ENCODE measurements at regions not wholly inside any gene's neighbourhood (a gene's known extent, or its start where the extent isn't known, plus 50 kb on each side); places are given as distances from the start of the nearest gene placed in this dataset.
A peak's percentile ranks its signal among the peaks of the same experiment; 100 is the strongest.

DNA sequence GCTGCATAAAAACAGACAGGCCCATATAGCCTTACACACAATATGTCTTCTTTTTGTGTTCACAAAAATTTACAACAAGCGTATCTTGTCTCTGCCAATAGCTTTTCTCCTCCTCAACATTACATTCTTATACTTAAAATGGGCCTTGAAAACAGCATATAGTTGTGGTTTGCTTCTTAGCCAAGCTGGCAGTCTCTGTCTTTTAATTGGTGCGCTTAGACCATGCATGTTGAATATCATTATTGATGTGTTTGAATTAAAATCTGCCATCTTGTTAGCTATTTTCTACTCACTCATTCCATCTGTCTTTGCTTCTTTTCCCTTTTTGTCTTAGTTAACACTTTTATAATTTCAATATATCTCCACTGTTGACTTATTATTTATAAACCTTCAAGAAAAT lies 76.4 kb downstream of the ING1 start:
- H3K4me1 ChIP-seq = no peaks in the 10 kb centered on the region
- no peak overlapping the region for H3K9ac ChIP-seq
- peaks cover 48 to 60% (median 57%) of the 10 kb centered on the region in 11 experiments for H3K9me3 ChIP-seq (replicated peaks in 1 of 11)
- TF ChIP-seq Cebpa-rat (IDR thresholded peaks at IDR 0.05) = no peak
- no peaks in the 10 kb centered on the region for H4K20me1 ChIP-seq
- H3K4me2 ChIP-seq = no peak overlapping the region
- no peak overlapping the region for H3K4me3 ChIP-seq
- no peaks in the 10 kb centered on the region for H3K27me3 ChIP-seq
- no peak overlapping the region for H3K27ac ChIP-seq
- peaks cover 0 to 9% (median 0%) of the 10 kb centered on the region in 11 experiments; a peak in 6 of 22 replicates for H3K36me3 ChIP-seq

DNA sequence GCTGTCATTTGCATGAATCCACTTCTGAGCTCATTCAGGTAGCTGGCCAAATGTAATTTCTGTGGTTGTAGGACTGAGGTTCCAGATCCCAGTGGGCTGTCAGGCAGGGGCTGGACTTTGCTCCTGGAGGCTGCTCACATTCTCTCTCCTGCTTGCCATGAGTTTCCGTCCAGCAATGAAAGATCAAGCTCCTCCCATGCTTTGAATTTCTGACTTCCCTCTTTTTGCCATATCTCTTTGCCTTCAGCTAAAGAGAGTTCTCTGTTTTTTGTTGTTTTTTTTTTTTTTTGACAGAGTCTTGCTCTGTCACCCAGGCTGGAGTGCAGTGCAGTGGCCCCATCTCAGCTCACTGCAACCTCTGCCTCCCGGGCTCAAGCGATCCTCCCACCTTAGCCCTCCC lies 76.9 kb downstream of the ING1 start:
- peaks cover 51 to 59% (median 56%) of the 10 kb centered on the region in 11 experiments for H3K9me3 ChIP-seq (replicated peaks in 1 of 11)

DNA sequence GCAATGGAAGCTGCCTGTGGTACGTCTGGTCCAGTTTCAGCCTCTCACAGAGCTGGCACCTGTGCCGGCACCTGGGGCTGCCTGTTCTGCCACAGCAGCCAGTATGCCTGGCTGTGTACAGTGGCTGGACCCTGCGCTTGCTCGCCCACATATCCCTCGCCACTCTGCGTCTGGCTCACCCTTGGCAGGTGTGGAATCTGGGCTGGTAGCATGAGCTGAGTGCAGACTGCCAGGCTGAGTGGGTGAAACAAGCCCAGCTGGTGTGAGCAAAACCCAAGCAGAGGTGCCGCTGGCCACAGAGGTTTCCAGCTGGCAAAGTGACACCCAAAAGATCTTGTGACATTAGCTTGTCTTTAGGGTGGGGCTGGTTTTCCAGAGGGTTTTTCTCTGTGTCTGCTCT lies 80.7 kb downstream of the ING1 start:
- H3K9ac ChIP-seq = no peak overlapping the region
- H3K27ac ChIP-seq = no peak overlapping the region
- no peak for TF ChIP-seq Cebpa-rat (IDR thresholded peaks at IDR 0.05)
- 0 out of 20 replicates have a peak, but pooled peaks cover 0 to under 1% (median 0%) of the 10 kb centered on the region in 10 experiments for H3K4me1 ChIP-seq
- H3K27me3 ChIP-seq = no peaks in the 10 kb centered on the region
- no peaks in the 10 kb centered on the region for H4K20me1 ChIP-seq
- peaks cover 0 to 9% (median 0%) of the 10 kb centered on the region in 11 experiments; a peak in 6 of 22 replicates for H3K36me3 ChIP-seq
- H3K4me2 ChIP-seq = no peak overlapping the region
- peaks cover 51 to 56% (median 54%) of the 10 kb centered on the region in 11 experiments for H3K9me3 ChIP-seq (replicated peaks in 1 of 11)
- H3K4me3 ChIP-seq = no peak overlapping the region

More for the DNA sequence above, 76.9 kb downstream of the ING1 start:
- Histone ChIP-seq H3K4me1 (no peaks in the 10 kb centered on the region), H3K27me3 (no peaks in the 10 kb centered on the region), H3K9ac (no peak overlapping the region), H3K36me3 (peaks cover 0 to 9% (median 0%) of the 10 kb centered on the region in 11 experiments; a peak in 6 of 22 replicates), H3K4me2 (no peak overlapping the region), H3K27ac (no peak overlapping the region), H3K4me3 (no peak overlapping the region), H4K20me1 (no peaks in the 10 kb centered on the region)
- no peak for TF ChIP-seq Cebpa-rat (IDR thresholded peaks at IDR 0.05)

DNA sequence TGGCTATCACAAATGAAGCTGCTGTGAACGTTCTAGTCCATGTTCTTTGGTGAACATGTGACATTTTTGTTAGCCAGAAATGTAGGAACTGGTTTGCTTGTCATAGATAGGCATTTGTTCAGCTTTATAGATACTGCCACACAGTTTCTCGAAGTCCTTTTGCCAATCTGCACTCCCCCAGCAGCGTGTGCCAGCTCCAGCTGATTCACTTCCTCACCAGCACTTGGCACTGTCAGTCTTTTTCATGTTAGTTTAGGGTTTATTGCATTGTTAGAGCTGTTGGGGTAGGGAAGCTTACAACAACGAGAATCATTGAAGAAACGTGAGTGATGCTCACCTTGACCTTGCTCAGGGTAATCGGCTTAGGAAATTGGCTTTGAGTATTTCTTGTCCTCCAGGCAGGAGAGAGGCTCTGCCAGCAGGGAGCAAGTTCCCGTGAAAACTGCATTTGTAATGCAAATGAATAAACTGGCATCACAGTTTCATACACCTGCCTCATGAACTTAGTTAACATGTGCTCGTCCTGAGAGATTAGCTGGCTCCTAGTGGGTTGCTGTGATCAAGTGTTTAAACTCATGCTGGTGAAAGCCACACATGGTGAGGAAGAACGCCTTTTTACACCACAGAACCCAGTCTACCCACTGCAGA lies 83.9 kb downstream of the ING1 start:
- Histone ChIP-seq H3K27ac (no peak overlapping the region), H3K36me3 (peaks cover 0 to 9% (median 0%) of the 10 kb centered on the region in 11 experiments; a peak in 6 of 22 replicates), H3K4me1 (peaks cover 0 to 18% (median 6%) of the 10 kb centered on the region in 10 experiments; a peak in 12 of 20 replicates), H3K9me3 (replicated peaks in 1 of 11) (peaks cover 28 to 30% (median 29%) of the 10 kb centered on the region in 11 experiments), H3K27me3 (no peaks in the 10 kb centered on the region), H4K20me1 (no peaks in the 10 kb centered on the region), H3K4me3 (no peak overlapping the region), H3K9ac (no peak overlapping the region), H3K4me2 (no peak overlapping the region)
- TF ChIP-seq Cebpa-rat (IDR thresholded peaks at IDR 0.05) = no peak

DNA sequence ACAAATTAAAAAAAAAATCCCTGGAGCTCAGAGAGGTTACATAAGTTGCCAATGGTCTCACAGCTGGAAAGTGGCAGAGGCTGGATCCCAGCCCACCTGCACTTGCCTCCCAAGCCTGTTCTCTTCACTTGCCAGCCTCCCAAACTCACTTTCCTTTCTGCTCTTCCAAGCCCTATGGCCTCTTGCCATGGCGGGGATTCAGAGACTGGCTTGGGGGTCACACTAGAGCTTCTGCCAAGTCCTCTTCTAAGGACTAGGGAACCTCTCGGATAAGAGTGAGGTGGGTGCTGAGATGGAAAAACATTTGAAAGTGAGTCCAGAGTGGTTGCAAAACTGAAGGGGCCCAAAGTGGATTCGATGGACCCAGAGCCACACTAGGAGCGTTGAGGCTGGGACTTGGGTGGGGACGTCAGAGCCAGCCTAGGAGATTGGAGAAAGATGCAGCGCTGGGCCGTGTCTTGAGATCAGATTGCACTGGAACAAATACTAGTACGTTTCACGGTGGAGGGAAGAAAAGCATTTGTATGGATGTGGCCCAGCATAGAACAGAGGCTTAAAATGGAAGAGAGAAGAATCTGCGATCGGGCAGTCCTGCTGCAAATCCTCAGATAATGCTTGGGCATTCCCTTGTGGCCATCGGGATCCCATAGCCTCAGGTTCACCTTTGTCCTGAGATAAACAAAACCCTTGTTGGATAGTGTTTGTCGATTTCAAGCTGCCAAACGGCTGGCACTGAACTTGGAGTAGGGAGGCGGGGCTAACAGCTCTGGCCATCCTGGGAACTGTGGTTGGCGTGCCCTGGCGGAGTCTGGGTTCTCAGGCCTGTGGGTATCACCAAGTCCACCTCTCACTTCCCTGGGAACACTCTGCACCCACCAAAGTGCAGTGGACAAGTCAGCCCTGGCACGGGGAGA lies 84.8 kb downstream of the ING1 start:
- H4K20me1 ChIP-seq = no peaks in the 10 kb centered on the region
- peaks cover 19 to 20% (median 19%) of the 10 kb centered on the region in 11 experiments for H3K9me3 ChIP-seq (replicated peaks in 1 of 11)
- H3K4me1 ChIP-seq = peaks cover 0 to 24% (median 6%) of the 10 kb centered on the region in 10 experiments; a peak in 12 of 20 replicates
- H3K27me3 ChIP-seq = no peaks in the 10 kb centered on the region
- TF ChIP-seq Cebpa-rat (IDR thresholded peaks at IDR 0.05) = no peak
- H3K9ac ChIP-seq = no peak overlapping the region
- no peak overlapping the region for H3K4me2 ChIP-seq
- H3K27ac ChIP-seq = no peak overlapping the region
- H3K4me3 ChIP-seq = no peak overlapping the region
- peaks cover 0 to 4% (median 0%) of the 10 kb centered on the region in 11 experiments; a peak in 6 of 22 replicates for H3K36me3 ChIP-seq

DNA sequence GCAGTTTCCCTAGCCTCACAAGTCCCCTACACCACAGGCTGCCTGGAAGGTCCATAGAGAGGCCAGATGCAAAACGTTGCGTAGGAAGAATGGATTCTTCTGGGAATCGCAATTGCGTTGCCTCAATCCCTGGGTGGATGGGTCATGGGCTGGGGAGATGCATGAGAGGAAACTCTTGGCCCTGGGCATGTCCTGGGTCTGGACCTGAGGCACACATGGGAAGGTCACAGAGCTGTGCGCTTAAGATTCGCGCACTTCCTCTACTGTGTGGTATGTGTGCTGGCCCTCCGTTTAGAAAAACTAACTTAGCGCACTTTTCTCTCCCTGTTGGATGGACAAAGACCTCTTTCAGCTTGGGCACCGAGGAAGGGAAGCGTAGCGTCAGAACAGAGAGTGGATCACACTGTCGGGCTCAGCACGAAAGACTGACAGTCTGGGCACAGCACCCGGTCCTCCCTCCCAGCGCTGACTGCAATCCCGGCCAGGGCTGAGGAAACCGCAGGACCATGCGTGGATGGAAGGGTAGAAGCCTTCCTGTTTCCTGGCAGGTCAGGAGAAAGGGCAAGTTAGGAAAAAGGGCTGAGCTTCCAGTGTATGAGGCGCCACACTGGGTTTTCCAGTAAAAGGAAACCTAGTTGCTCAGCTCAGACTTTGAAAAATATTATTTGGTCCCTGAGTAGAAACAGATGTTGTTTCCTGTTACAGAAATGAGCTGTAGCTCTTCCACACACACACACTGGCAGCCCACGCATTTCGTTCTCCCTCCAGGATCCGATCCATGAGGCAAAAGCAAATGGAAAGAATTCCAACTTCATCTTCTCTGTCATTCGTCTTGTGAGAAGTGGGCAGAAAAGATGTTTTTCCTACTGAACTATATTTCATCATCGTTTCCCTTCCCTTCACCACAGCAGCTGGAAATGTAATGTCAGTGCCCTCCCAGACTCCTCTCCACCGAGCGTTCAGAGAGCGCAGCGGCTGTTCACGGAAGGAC lies 86.0 kb downstream of the ING1 start:
- Histone ChIP-seq H3K4me1 (peaks cover 0 to 24% (median 6%) of the 10 kb centered on the region in 10 experiments; a peak in 12 of 20 replicates), H3K27me3 (no peaks in the 10 kb centered on the region), H3K9me3 (replicated peaks in 1 of 11) (peaks cover 7 to 8% (median 7%) of the 10 kb centered on the region in 11 experiments; a peak in 21 of 22 replicates), H3K9ac (no peak overlapping the region), H3K36me3 (no peaks in the 10 kb centered on the region), H3K4me2 (peak overlapping the region; percentile 1 to 54 (median 35); a peak in 18 of 22 replicates), H4K20me1 (no peaks in the 10 kb centered on the region), H3K4me3 (no peak overlapping the region), H3K27ac (no peak overlapping the region)
- TF ChIP-seq Cebpa-rat (IDR thresholded peaks at IDR 0.05) = no peak

DNA sequence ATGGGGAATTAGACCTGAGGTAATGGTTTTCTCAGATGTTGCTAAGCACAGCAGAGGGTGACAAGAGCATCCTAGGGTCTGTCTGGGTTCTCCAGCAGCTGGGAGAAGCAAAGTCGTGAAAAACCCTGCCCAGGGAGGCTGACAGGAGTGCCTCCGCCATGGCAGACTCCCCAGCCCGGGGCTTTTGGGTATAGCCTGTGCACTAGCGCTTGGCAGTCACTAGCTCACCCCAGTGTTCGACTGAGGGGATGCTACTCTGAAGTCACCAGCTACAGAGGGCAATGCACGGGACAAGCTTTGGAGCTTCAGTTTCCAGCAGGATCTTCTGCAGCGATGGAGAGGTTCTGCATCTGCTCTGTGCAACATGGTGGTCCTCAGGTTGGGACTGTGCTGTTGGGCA lies 87.5 kb downstream of the ING1 start:
- no peak overlapping the region for H3K4me2 ChIP-seq
- peaks cover 0 to 24% (median 6%) of the 10 kb centered on the region in 10 experiments; a peak in 12 of 20 replicates for H3K4me1 ChIP-seq
- no peak overlapping the region for H3K4me3 ChIP-seq
- H3K27me3 ChIP-seq = no peaks in the 10 kb centered on the region
- TF ChIP-seq Cebpa-rat (IDR thresholded peaks at IDR 0.05) = no peak
- H4K20me1 ChIP-seq = no peaks in the 10 kb centered on the region
- no peaks in the 10 kb centered on the region for H3K36me3 ChIP-seq
- no peak overlapping the region for H3K9ac ChIP-seq
- no peaks in the 10 kb centered on the region for H3K9me3 ChIP-seq (replicated peaks in 1 of 11)
- no peak overlapping the region for H3K27ac ChIP-seq

DNA sequence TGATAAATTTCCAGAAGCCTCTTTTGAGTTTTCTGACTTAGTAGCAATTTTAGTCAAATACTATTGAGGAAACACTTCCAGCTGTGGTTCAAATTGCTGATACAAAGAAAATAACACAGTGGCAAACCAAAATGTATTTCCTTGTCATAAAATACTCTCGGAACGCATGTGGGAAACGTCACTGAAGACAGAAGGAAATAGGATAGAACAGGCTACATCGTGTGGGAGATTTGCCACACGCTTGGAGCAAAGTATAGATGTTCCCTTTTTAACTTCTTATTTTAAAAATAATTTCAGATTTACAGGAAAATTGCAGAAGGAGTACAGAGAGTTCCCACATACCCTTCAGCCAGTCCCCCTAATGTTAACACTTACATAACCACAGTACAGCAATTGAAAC lies 88.8 kb downstream of the ING1 start:
- Histone ChIP-seq H3K4me1 (peaks cover 0 to 24% (median 6%) of the 10 kb centered on the region in 10 experiments; a peak in 12 of 20 replicates), H3K4me2 (peak overlapping the region in 2 of 11 experiments; percentile 59 to 66; a peak in 4 of 22 replicates), H3K27me3 (no peaks in the 10 kb centered on the region), H3K9ac (no peak overlapping the region), H3K9me3 (replicated peaks in 1 of 11) (no peaks in the 10 kb centered on the region), H3K36me3 (no peaks in the 10 kb centered on the region), H4K20me1 (no peaks in the 10 kb centered on the region), H3K4me3 (no peak overlapping the region), H3K27ac (no peak overlapping the region)
- no peak for TF ChIP-seq Cebpa-rat (IDR thresholded peaks at IDR 0.05)
